HG03196 (cell line): ENCODE measurements at regions not wholly inside any gene's neighbourhood (a gene's known extent, or its start where the extent isn't known, plus 50 kb on each side); places are given as distances from the start of the nearest gene placed in this dataset.
"Not testable (repeated sequence)": the region's sequence is repeated elsewhere in the genome, so short reads cannot be mapped to it uniquely, and the experiment has no call there.

ENCODE experiments used
- ATAC-seq: cut with Tn5 transposase; IDR thresholded peaks from one replicate; pipeline ENCODE4 v1.9.1; 2021; ENCODE audit not compliant: unreplicated experiment

DNA sequence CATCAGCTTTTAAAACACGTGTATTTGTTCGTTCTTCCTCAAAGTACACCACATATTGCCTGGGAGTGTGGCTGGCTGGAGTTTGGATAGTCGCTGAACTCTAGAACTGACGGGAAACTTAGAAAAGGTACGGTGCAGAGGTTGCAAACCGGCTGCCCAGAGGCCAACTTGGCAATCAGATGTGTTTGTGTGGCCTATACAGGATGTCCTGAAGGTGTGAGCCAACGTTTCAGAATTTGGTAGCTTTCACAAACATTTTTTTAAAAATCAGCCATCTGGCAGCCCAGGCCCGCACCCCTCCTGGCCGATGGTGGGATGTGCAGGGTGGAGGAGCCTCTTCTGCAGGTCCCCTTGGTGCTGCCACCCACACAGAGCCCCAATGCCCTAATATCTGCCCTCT lies 73.6 kb upstream of the SLC25A33 start:
- no peak for ATAC-seq

DNA sequence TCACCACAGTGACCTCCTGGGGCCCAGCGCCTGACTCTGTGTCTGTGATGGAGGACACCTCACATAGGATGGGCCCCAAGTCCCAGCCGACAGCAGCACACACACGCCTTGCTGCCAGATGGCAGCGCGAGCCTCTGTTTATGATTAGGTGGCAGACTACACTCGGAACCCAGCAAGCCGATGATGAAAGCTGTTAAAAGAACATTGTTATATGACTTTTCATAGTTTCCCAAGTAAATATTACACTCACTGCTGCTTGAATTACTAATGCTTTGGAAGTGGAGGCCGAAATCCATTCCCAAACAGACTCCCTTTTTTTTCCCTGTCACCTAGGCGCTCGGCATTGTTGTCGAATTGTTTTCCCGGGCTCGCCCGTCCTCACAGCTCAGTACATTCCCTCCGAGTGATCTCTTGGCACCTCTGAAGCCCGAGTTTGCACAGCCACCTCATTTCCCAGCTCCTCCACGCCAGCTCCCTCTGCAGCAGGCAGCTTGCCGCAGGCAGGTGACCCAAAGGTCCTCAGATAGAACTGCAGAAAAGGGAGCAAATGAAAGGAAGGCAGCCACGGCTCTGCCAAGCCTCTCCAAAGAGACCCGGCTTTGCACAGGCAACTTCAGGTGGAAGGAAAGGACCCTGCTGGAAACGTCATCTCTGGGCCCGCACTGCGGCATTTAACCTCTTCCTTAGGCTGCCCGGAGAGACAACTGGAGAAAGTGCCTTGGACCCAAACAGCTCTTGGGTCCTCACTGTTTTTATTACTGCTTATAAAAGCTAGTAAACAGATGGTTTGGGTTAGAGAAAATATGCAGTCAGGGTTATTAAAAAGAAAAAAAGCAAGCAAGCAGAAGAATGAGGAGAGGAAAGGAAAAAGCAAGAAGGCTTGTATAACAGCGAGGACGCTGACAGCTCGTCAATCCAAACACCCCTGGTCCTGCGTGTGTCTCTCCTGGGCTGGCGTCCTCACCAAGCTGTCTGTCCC lies 72.2 kb upstream of the SLC25A33 start:
- no peak for ATAC-seq

DNA sequence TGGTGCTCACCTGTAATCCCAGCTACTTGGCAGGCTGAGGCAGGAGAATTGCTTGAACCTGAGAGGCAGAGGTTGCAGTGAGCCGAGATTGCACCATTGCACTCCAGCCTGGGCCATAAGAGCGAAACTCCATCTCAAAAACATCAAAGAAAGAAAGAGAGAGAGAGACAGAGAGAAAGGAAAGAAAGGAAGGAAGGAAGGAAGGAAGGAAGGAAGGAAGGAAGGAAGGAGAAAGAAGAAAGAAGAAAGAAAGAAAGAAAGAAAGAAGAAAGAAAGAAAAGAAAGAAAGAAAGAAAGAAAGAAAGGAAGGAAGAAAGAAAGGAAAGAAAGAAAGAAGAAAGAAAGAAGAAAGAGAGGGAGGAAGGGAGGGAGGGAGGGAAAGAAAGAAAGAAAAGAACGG lies 69.4 kb upstream of the SLC25A33 start:
- ATAC-seq = not testable (repeated sequence)

DNA sequence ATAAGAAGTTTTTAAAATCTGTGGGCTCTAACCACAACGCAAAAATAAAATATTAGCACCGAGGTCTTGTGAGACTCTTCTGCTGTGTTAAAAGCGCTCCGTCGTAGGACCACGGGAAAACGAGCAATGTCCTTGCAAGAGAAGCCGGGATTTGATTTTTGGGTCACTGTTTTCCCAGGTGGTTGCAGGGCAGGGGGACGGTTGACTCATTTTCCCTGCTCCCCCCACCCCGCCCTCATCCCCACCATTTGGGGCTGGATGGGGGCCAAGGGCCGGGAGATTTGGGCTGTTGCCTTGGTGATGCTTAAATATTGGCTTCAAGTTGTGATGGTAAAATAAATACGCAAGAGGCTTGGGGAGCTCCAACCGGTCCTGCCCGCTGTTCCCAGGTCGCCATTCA lies 67.6 kb upstream of the SLC25A33 start:
- ATAC-seq = no peak

DNA sequence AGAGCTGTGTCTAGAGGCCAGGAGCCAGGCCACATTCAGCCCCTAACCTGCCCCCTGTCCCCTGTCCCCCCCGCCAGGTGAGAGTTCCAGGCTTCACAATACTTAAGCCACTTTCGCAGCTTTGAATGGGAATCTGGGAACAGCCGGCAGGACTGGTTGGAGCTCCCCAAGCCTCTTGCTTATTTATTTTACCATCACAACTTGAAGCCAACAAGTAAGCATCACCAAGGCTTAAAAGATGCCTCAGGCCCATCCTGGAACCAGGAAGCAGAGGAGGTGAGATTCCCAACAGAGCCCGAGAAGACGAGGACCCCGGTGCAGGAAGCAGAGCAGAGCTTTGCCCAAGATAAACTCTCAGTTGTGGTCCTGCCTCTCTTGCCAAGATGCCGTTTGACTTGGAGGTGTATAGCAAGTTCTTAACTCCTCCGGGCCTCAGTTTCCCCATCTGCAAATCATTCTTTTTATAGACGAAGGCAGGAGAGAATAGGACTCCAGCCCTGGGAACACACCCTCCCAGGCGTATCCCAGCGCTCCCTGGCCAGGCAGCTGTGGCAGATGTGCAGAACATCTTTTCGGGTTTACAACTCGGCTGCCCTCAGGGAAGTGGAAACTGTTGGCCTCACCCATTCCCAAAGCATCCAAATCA lies 66.8 kb upstream of the SLC25A33 start:
- no peak for ATAC-seq

DNA sequence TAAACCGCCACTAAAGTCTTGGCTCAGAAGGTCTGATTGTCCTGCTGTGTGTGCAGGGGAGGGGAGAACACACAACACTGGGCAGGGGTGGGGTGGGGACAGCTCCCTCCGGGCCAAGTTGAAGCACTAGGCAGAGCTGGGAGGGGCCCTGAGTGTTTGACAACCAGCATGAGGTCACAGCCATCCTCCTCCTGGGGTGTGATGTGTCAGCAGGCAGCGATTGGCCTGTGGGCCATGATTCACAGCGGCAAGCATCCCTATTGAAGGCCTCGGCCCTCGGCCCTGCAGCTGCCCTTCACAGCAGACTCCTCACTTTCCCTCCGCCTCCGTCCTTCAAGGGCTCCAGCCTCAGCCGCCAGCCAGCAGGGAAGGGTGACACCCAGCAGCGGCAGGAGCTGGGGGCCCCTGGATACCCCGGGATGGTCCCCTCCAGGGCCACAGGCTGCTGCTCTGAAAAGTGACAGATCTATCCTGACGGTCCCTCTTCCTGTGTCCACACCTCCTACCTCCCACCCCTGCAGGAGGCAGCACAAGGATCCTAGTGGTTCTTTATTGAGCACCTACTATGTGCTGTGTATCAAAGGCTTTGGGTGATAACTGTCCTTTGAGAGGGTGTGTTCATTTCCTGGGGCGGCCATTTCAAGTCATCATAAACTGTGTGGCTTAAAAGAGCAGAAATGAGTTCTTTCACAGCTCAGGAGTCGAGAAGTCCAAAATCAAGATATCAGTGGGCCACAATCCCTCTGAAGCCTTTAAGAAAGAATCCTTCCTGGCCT lies 66.0 kb upstream of the SLC25A33 start:
- no peak for ATAC-seq

DNA sequence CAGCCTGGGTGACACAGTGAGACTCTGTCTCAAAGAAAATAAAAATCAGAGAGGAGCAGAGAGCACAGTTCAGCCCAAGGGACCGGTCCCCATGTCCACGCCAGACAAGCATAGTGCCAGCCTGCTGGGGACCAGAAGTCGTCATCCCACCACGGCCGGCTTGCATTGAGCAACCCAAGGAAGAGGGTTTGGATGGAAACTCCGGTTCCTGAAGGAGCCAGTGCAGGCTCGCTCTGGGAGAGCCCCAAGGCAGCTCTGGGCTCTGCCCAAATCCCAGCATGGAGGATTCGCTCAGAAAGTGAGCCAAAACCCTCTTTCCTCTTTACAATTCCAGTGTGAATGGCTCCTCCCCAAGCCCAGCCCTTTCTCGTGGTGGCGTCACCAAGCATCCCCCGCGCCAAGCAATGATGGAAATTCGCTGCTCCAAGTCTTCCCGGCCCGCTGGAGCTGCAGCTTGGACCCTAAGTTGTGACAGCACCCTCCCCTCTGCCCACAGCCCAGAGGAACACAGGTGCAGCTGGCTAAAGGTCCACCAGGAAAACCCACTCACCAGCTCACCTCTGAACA lies 64.1 kb upstream of the SLC25A33 start:
- no peak for ATAC-seq

DNA sequence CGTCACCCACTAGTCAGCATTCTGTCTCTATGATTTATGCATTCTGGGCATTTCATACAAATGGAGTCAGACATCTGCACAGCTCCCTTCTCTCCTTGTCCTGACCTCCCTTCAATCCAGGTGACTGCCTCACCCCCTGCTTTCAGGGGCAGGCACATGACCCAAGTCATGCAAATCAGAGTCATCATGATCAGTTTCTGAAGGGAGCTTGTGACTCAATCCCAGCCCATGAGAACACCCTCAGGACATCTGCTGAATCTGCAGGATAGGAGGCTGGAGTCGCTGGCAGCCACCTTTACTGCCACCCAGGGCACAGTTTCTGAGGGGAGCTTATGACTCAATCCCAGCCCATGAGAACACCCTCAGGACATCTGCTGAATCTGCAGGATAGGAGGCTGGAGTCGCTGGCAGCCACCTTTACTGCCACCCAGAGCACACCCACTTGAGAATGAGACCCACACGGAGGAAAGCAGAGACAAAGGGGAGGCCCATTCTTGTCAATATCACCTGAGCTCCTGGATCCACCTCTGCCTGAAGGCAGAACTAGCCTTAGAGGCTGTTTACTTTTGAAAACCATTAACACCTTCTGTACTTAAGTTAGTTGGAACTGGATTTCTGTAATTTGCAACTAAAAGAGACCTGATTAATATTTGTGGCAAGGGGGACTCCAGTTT lies 62.3 kb upstream of the SLC25A33 start:
- no peak for ATAC-seq

DNA sequence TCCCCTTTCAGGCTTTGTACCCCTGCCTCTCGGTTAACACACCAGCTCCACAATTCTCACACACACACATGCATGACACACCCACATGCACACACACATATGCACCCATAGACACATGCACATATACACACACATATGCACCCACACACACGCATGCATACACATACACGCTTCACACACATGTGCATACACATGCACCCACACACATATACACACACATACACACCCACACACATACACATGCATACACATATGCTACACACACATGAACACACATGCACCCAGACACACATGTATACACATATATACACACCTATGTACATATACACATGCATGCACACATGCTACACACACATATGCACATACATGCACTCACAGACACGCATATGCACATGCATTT lies 61.7 kb upstream of the SLC25A33 start:
- no peak for ATAC-seq

DNA sequence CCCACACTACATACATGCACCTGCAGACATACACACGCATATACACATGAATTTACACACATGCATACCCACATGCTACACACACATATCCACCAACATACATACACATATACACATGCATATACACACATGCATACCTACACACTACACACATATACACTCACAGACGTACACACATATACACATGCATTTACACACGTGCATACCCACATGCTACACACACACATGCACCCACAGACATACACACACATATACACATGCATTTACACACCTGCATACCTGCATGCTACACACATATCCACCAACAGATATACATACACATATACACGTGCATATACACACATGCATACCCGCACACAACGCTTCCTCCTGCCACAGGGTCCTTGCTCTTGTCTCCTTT lies 61.2 kb upstream of the SLC25A33 start:
- no peak for ATAC-seq

DNA sequence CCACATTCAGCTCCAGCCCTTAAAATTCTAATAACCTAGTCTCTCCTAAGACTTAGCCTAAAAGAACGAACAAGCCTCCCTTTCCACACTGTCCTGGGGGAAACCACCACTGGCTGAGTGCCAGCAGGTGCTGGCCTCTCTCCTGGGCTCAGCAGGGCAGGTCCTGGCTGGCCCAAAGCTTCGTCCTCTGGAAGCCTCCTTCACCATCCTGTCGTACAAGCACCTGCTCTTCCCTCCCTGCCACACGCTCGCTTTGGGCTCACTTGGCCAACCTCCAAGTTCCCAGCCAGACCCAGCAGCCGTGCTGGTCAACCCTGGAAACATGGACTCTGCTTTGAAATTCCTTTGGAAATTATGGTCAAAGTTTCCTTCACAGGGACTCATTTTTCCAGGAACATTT lies 58.2 kb upstream of the SLC25A33 start:
- no peak for ATAC-seq

DNA sequence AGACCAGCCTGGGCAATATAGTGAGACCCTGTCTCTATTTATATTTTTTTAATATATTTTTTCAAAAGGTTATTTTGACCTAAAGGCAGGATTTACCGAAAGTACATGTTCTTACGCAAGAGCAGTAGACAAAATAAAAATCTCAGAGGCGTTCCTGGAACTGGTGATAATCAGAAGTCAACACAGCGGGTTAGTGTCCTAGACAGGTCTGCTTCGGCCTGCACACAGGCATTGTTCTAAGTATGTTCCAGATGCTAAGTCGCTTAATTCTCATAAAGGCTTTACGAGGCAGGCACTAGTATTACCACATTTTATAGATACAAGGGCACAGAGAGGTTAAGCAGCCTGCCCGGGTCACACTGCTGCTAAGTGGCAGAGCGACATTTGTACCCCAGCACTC lies 56.9 kb upstream of the SLC25A33 start:
- ATAC-seq = no peak

DNA sequence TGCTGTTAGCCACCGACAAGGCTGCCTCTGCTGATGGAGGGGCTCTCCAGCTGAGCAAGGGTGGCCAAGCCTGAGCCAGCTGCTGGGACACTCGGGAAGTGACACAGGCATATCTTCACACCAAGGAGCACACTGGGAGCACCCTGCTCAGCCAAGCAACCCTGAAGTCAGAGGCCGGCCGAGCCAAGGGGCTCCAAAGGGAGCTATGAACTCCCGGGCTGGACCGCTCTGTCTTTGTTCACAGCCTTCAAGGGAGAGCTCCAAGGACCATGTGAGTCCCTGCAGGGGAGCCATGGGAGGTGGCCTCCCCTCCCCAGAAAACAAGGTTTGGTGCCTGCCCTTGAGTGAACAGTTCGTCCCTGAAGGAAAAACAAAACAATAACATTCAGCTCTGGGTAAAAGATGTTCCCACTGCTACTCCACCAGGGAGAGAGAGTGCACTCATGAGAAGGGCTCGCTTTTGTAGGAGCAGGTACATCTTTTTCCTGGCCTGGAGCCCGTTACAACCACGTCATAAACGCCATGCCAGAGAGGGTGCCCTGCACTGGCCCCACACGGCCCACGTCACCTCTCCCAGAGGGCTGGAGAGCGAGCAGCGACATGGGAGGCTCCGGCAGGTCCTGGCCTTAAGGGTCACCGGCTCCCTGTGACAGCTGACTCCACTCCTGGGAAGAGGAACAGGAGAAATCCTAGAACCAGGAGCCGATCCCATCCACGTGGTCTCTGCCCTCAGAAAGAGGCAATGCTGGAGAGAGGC lies 56.3 kb upstream of the SLC25A33 start:
- no peak for ATAC-seq

DNA sequence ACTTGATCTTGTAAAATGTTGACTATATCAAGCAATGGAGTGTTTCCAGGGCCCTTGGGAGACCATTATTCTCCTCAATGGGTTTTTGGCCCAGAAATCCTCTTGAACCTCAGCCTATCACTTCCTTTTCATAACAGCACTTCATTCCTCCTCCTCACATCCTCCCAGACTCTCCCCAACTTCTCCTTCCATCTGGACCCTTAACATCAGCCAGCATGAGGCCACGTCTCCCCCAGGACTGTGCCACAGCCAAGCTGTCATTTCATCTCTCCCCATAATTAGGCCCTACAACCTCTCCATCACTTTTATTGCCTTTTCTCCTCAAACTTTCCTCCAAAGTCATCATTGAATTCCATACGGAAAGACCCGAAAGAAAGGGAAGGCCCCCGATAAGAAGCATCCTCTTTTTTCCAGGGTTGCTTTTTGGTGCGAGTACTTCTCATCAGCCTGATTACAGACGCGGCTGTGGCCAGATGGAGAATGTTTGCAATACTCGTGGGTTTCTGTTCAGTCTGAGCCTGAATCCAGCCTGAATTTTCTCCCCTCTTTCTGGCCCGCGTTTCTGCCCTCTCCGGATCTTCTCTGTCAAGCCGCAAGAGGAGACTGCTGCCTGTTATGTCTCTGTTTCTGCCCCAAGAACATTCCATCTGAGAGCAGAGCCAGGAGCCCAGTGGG lies 52.7 kb upstream of the SLC25A33 start:
- no peak for ATAC-seq
